ENCODE measurements at regions not wholly inside any gene's neighbourhood (a gene's known extent, or its start where the extent isn't known, plus 50 kb on each side); places are given as distances from the start of the nearest gene placed in this dataset.

DNA sequence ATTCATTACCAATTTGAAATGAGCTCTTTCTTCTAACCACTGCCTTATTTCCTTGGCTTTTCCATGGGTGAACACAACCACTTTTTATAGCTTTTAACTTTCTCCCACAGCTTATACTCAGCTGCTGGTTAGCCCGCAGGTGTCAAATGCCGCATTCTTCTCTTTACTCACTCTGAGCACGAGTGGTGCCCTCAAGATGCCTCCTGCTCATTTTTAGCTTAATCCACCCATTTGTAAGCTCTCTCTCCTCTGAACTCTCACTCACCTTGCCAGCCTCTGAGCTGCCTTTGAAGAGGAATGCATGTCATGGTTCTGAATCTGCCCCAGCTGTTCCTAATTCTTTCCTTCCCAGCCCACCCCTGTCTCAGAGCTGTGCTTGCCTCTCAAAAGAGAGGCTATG lies 449.4 kb upstream of the PRICKLE1 start:
- DNase-seq: no peak
- ChIA-PET CTCF (no interaction called here), POLR2A (no interaction called here)
- no peaks in the 10 kb centered on the region for H3K36me3 Mint-ChIP-seq
- H3K4me1 ChIP-seq (ENCODE audit: insufficient read depth, low read length): no peaks in the 10 kb centered on the region
- no peaks in the 10 kb centered on the region for H3K27me3 Mint-ChIP-seq
- H3K27me3 ChIP-seq (ENCODE audit: insufficient read depth, low read length, poor library complexity, severe bottlenecking): no peaks in the 10 kb centered on the region
- H3K36me3 ChIP-seq (ENCODE audit: insufficient read depth, low read length): no peaks in the 10 kb centered on the region
- no peak overlapping the region for H3K4me3 ChIP-seq (ENCODE audit: low read length)
- no peaks in the 10 kb centered on the region for H3K9me3 ChIP-seq (ENCODE audit: low read length)
- H3K4me1 Mint-ChIP-seq: no peaks in the 10 kb centered on the region
- H3K4me3 Mint-ChIP-seq: no peak overlapping the region
- H3K27ac Mint-ChIP-seq: no peak overlapping the region
- H3K9me3 Mint-ChIP-seq: peaks cover 0 to 11% (median 3%) of the 10 kb centered on the region in 5 donors
- H3K27ac ChIP-seq (ENCODE audit: low read depth, low read length): no peak overlapping the region

DNA sequence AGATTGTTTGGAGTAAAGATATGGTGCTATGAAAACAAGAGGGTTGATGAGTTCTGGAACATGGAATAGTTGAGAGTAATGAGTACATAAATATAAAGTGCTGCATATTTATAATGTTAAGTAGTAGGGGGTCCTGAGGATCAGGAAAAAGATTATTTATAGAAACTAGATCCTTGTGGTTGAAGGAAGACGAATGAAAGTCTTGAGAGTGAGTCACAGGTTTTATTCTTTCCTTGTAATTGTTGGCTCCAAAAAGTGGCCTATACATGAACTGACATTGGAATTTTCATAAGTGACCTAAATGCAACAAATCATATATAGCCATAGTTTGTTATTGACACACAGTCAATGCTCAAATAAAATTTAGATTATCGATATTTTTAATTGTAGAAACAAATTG lies 440.4 kb upstream of the PRICKLE1 start:
- H3K36me3 ChIP-seq (ENCODE audit: insufficient read depth, low read length): no peaks in the 10 kb centered on the region
- H3K4me1 Mint-ChIP-seq: no peaks in the 10 kb centered on the region
- H3K36me3 Mint-ChIP-seq: no peaks in the 10 kb centered on the region
- H3K4me3 Mint-ChIP-seq: no peak overlapping the region
- no peak overlapping the region for H3K4me3 ChIP-seq (ENCODE audit: low read length)
- no peaks in the 10 kb centered on the region for H3K9me3 ChIP-seq (ENCODE audit: low read length)
- POLR2A ChIA-PET: no interaction called here
- peaks cover 0 to 11% (median 6%) of the 10 kb centered on the region in 5 donors for H3K9me3 Mint-ChIP-seq
- H3K27ac Mint-ChIP-seq: no peak overlapping the region
- DNase-seq: no peak
- H3K27ac ChIP-seq (ENCODE audit: low read depth, low read length): no peak overlapping the region
- H3K27me3 ChIP-seq (ENCODE audit: insufficient read depth, low read length, poor library complexity, severe bottlenecking): no peaks in the 10 kb centered on the region
- CTCF ChIA-PET: no interaction called here
- H3K4me1 ChIP-seq (ENCODE audit: insufficient read depth, low read length): no peaks in the 10 kb centered on the region
- no peaks in the 10 kb centered on the region for H3K27me3 Mint-ChIP-seq

DNA sequence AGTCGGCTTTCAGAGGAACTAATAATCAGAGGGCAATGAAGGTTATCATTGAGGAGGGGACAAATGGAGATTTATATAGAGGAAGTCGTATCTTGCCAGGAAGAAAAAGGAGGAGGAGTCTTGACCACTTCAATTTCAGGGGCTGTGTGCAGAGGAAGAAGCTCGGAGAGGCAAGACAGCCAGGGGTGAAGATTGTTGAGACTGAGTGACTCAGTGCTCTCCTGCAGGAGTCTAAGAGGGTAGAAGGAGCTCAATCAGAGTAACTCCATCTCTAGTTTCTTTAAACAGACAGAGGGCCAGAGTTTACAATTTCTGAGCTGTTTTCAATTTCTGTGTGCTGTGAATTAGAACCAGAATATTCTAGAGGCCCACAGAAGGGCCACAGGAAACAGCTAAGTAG lies 439.3 kb upstream of the PRICKLE1 start:
- H3K4me3 Mint-ChIP-seq: no peak overlapping the region
- no peak overlapping the region for H3K4me3 ChIP-seq (ENCODE audit: low read length)
- no peaks in the 10 kb centered on the region for H3K9me3 ChIP-seq (ENCODE audit: low read length)
- H3K27me3 Mint-ChIP-seq: no peaks in the 10 kb centered on the region
- H3K4me1 ChIP-seq (ENCODE audit: insufficient read depth, low read length): no peaks in the 10 kb centered on the region
- peaks cover 0 to 11% (median 5%) of the 10 kb centered on the region in 5 donors for H3K9me3 Mint-ChIP-seq
- CTCF ChIA-PET: no interaction called here
- POLR2A ChIA-PET: no interaction called here
- peak overlapping the region in 1 of 8 donors; percentile 4 for H3K27ac Mint-ChIP-seq
- DNase-seq: no peak
- no peaks in the 10 kb centered on the region for H3K36me3 ChIP-seq (ENCODE audit: insufficient read depth, low read length)
- H3K27ac ChIP-seq (ENCODE audit: low read depth, low read length): no peak overlapping the region
- H3K27me3 ChIP-seq (ENCODE audit: insufficient read depth, low read length, poor library complexity, severe bottlenecking): no peaks in the 10 kb centered on the region
- H3K4me1 Mint-ChIP-seq: no peaks in the 10 kb centered on the region
- H3K36me3 Mint-ChIP-seq: no peaks in the 10 kb centered on the region

DNA sequence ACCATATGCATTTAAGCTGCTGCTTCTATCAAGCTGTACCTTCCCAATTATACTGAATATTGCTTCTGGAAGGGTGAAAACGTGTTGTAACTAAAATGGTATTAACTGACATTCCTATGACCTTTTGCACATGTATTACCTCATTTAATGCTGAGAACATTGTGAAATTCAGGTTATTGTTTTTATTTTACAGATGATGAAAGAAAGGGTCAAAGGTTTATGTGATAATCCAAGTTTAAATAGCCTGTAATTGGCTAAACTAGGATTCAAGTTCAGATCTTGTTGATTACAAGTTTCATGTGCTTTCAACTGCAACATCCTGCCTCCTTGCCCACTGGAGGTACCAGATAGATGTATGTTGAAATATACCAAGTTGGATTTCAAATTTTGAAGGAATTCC lies 433.3 kb upstream of the PRICKLE1 start:
- Mint-ChIP-seq H3K27me3 (no peaks in the 10 kb centered on the region), H3K27ac (no peak overlapping the region), H3K4me1 (no peaks in the 10 kb centered on the region), H3K36me3 (no peaks in the 10 kb centered on the region), H3K4me3 (no peak overlapping the region), H3K9me3 (peaks cover 0 to 2% (median 0%) of the 10 kb centered on the region in 5 donors)
- ChIA-PET POLR2A (no interaction called here), CTCF (no interaction called here)
- Histone ChIP-seq H3K36me3 (ENCODE audit: insufficient read depth, low read length) (no peaks in the 10 kb centered on the region), H3K4me1 (ENCODE audit: insufficient read depth, low read length) (no peaks in the 10 kb centered on the region), H3K27ac (ENCODE audit: low read depth, low read length) (no peak overlapping the region), H3K27me3 (ENCODE audit: insufficient read depth, low read length, poor library complexity, severe bottlenecking) (no peaks in the 10 kb centered on the region), H3K9me3 (ENCODE audit: low read length) (no peaks in the 10 kb centered on the region), H3K4me3 (ENCODE audit: low read length) (no peak overlapping the region)
- no peak for DNase-seq

DNA sequence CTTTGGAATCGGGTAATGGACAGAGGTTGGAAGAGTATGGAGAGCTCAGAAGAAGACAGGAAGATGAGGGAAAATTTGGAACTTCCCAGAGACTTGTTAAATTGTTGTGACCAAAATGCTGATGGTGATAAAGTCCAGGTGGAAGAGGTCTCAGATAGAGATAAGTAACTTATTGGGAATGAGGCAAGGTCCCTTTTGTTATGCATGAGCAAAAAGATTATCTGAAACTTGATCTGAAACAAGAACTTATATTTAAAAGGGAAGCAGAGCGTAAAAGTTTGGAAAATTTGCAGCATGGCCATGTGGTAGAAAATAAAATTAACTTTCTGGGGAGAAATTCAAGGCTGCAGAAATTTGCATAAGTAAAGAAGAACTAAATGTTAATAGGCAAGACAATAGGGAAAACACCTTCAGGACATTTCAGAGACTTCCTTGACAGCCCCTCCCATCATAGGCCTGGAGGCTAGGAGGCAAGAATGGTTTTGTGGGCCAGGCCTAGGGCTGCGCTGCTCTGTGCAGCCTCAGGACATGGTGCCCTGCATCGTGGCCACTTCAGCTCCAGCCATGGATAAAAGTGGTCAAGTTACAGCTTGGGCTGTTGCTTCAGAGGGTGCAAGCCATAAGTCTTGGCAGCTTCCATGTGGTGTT lies 425.7 kb upstream of the PRICKLE1 start:
- Mint-ChIP-seq H3K4me1 (no peaks in the 10 kb centered on the region), H3K9me3 (peaks cover 0 to 3% (median 2%) of the 10 kb centered on the region in 5 donors), H3K27me3 (peaks cover 0 to 2% of the 10 kb centered on the region in 2 donors), H3K27ac (no peak overlapping the region), H3K4me3 (no peak overlapping the region), H3K36me3 (no peaks in the 10 kb centered on the region)
- no peak for DNase-seq
- no peak overlapping the region for H3K4me3 ChIP-seq (ENCODE audit: low read length)
- ChIA-PET POLR2A (no interaction called here), CTCF (no interaction called here)
- H3K27ac ChIP-seq (ENCODE audit: low read depth, low read length): no peak overlapping the region
- no peaks in the 10 kb centered on the region for H3K36me3 ChIP-seq (ENCODE audit: insufficient read depth, low read length)
- H3K27me3 ChIP-seq (ENCODE audit: insufficient read depth, low read length, poor library complexity, severe bottlenecking): no peaks in the 10 kb centered on the region
- H3K9me3 ChIP-seq (ENCODE audit: low read length): no peaks in the 10 kb centered on the region
- no peaks in the 10 kb centered on the region for H3K4me1 ChIP-seq (ENCODE audit: insufficient read depth, low read length)

DNA sequence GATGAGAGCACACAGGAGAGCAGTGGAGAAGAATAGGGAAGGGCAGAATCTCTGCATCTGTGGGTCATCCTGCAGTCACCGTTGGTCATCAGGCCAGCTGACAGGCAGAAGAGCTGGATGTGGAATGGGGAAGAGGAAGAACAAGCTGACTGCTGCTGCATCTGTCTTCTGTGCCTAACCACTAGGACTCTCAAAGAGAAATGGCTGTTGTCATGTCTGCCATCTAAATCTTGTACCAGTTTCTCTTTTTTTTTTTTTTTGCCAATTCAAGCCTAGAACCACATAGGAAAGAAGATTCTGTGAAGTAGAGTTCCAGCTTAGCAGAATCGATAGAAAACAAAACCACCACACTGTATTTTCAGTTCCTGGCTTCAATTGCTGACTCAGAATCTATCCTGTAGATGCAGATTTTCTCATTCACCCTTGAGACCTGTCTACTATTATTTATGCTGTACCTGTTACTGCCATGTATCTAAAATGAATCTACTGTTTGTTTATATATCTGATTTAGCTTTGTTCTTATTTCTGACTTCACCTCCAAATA lies 421.9 kb upstream of the PRICKLE1 start:
- Histone ChIP-seq H3K27ac (ENCODE audit: low read depth, low read length) (no peak overlapping the region), H3K4me1 (ENCODE audit: insufficient read depth, low read length) (no peaks in the 10 kb centered on the region), H3K27me3 (ENCODE audit: insufficient read depth, low read length, poor library complexity, severe bottlenecking) (no peaks in the 10 kb centered on the region), H3K4me3 (ENCODE audit: low read length) (no peak overlapping the region), H3K9me3 (ENCODE audit: low read length) (no peaks in the 10 kb centered on the region), H3K36me3 (ENCODE audit: insufficient read depth, low read length) (no peaks in the 10 kb centered on the region)
- H3K4me1 Mint-ChIP-seq: no peaks in the 10 kb centered on the region
- H3K4me3 Mint-ChIP-seq: no peak overlapping the region
- ChIA-PET CTCF (no interaction called here), POLR2A (no interaction called here)
- no peaks in the 10 kb centered on the region for H3K36me3 Mint-ChIP-seq
- no peak overlapping the region for H3K27ac Mint-ChIP-seq
- H3K9me3 Mint-ChIP-seq: peaks cover 0 to 4% (median 3%) of the 10 kb centered on the region in 5 donors
- DNase-seq: no peak
- peaks cover 0 to 2% of the 10 kb centered on the region in 2 donors for H3K27me3 Mint-ChIP-seq

DNA sequence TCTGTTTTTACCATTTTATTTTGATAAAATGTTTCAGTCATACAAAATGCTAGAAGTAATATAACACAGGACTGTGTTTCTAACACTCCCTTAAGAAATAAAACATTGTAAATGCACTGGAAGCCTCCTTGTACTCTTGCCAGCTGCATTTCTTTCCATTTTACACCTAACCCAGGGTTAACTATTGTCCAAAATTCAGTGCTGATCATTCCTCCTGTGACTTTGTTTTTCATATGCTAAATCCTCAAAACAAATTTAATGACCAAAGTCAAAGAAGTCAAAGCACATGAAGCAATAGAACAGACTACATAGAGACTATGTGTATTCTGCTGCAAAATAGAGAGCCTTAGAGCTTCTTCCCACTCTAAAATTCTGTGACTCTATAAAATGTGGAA lies 420.3 kb upstream of the PRICKLE1 start:
- ChIA-PET CTCF (no interaction called here), POLR2A (no interaction called here)

DNA sequence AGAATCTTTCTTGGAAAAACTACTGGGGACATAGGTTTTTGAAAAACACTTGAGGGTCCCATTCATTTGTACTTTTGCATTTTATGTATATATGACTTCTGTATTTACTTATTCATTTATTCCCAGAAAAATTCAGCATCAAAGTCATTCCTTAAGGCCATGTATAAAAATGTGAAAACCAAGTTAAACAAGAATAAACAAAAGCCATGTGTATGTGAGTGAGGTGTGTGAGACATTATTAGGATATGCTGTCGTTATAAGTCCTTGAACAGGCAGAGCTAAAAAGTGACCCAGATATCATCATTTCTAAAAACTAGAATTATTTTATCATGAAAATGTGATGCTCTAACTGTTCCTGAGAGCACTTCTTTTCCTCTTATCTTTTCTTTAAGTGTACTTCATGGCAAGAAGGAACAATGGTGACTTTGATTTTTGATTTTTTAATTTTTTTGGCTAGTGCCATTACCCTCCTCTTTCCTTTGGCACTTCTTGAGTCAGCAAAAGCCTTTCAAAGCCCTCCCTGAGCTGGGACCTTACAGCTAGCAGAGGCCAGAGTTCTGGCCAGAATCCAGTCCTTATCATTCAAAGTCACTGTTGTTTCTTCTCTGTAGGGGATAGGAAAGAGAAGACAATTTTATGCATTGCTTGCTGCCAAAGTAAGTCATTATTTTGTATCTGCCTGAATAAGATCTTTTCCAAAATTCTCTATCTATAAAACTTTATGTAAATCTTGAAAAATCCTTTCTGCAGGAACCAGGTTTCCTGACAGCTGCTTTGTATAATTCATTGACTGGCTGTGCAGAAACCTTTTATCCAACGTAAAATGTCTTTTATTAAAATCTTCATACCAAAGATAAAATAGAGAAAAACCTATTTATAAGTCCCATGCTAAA lies 419.7 kb upstream of the PRICKLE1 start:
- Histone ChIP-seq H3K4me1 (ENCODE audit: insufficient read depth, low read length) (no peaks in the 10 kb centered on the region), H3K4me3 (ENCODE audit: low read length) (no peak overlapping the region), H3K27me3 (ENCODE audit: insufficient read depth, low read length, poor library complexity, severe bottlenecking) (no peaks in the 10 kb centered on the region), H3K27ac (ENCODE audit: low read depth, low read length) (no peak overlapping the region), H3K36me3 (ENCODE audit: insufficient read depth, low read length) (no peaks in the 10 kb centered on the region), H3K9me3 (ENCODE audit: low read length) (no peaks in the 10 kb centered on the region)
- POLR2A ChIA-PET: no interaction called here
- no peak for DNase-seq
- Mint-ChIP-seq H3K27me3 (no peaks in the 10 kb centered on the region), H3K27ac (no peak overlapping the region), H3K4me3 (no peak overlapping the region), H3K36me3 (no peaks in the 10 kb centered on the region), H3K9me3 (peaks cover 0 to 4% (median 0%) of the 10 kb centered on the region in 5 donors), H3K4me1 (no peaks in the 10 kb centered on the region)
- CTCF ChIA-PET: no interaction called here

More for the DNA sequence above, 420.3 kb upstream of the PRICKLE1 start:
- Mint-ChIP-seq H3K4me1 (no peaks in the 10 kb centered on the region), H3K27ac (no peak overlapping the region), H3K27me3 (peaks cover 0 to 2% of the 10 kb centered on the region in 2 donors), H3K36me3 (no peaks in the 10 kb centered on the region), H3K9me3 (peaks cover 0 to 4% (median 2%) of the 10 kb centered on the region in 5 donors), H3K4me3 (no peak overlapping the region)
- DNase-seq: no peak
- no peaks in the 10 kb centered on the region for H3K4me1 ChIP-seq (ENCODE audit: insufficient read depth, low read length)
- no peak overlapping the region for H3K4me3 ChIP-seq (ENCODE audit: low read length)
- no peaks in the 10 kb centered on the region for H3K9me3 ChIP-seq (ENCODE audit: low read length)
- H3K27me3 ChIP-seq (ENCODE audit: insufficient read depth, low read length, poor library complexity, severe bottlenecking): no peaks in the 10 kb centered on the region
- H3K27ac ChIP-seq (ENCODE audit: low read depth, low read length): no peak overlapping the region
- H3K36me3 ChIP-seq (ENCODE audit: insufficient read depth, low read length): no peaks in the 10 kb centered on the region
